ENCODE measurements at regions not wholly inside any gene's neighbourhood (a gene's known extent, or its start where the extent isn't known, plus 50 kb on each side); places are given as distances from the start of the nearest gene placed in this dataset.

- TF ChIP-seq ZNF274 (IDR thresholded peaks at IDR 0.05; ENCODE audit: low read depth, low read length) (no peak), YY1 (IDR thresholded peaks at IDR 0.05; ENCODE audit: insufficient read depth, insufficient read length) (no peak), SUZ12 (IDR thresholded peaks at IDR 0.05; ENCODE audit: extremely low read depth, insufficient read depth, insufficient read length) (no peak)
- H3K36me3 ChIP-seq (ENCODE audit: insufficient read depth, insufficient read length, low read length) = no peaks in the 10 kb centered on the region
Observed at GRCh38 chr5:117302473-117302872, 727.9 kb upstream of the SEMA6A start.

DNA sequence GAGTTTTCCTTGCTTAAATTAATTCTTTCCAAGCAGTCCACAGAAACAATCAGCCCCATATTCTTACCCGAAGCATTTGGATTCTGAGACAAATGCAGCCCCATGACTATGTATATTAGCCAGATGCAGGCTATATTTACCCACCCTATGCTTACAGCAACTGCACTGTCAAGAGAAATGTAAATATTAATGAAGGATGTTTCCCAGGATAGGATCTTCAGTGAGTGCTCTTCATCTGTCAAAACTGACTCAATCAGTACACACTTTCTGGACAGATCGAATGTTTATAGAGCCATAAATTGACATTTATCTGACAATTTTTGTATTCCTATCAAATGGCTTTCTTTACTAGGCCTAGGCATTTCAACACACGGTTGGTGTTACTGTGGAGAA lies 725.3 kb upstream of the SEMA6A start:
- no peak for DNase-seq (ENCODE audit: low read depth, low spot score)
- H3K4me3 ChIP-seq (ENCODE audit: insufficient read length, low read depth) = no peak overlapping the region
- no peak overlapping the region for H3K9ac ChIP-seq (ENCODE audit: insufficient read length, low read depth)
- no peak for TF ChIP-seq YY1 (IDR thresholded peaks at IDR 0.05; ENCODE audit: insufficient read depth, insufficient read length)
- no peak for TF ChIP-seq ZNF274 (IDR thresholded peaks at IDR 0.05; ENCODE audit: low read depth, low read length)
- TF ChIP-seq SUZ12 (IDR thresholded peaks at IDR 0.05; ENCODE audit: extremely low read depth, insufficient read depth, insufficient read length) = no peak
- H3K27me3 ChIP-seq (ENCODE audit: insufficient read depth, insufficient read length) = no peaks in the 10 kb centered on the region
- H3K36me3 ChIP-seq (ENCODE audit: insufficient read depth, insufficient read length, low read length) = no peaks in the 10 kb centered on the region
- H3K4me1 ChIP-seq (ENCODE audit: insufficient read depth, insufficient read length) = no peaks in the 10 kb centered on the region
- H3K9me3 ChIP-seq (ENCODE audit: insufficient read depth, low read length) = no peaks in the 10 kb centered on the region

More at GRCh38 chr5:117302473-117302872, 727.9 kb upstream of the SEMA6A start:
- Histone ChIP-seq H3K4me3 (ENCODE audit: insufficient read length, low read depth) (no peak overlapping the region), H3K27me3 (ENCODE audit: insufficient read depth, insufficient read length) (no peaks in the 10 kb centered on the region), H3K9ac (ENCODE audit: insufficient read length, low read depth) (no peak overlapping the region), H3K9me3 (ENCODE audit: insufficient read depth, low read length) (no peaks in the 10 kb centered on the region), H3K4me1 (ENCODE audit: insufficient read depth, insufficient read length) (no peaks in the 10 kb centered on the region)
- no peak for DNase-seq (ENCODE audit: low read depth, low spot score)

DNA sequence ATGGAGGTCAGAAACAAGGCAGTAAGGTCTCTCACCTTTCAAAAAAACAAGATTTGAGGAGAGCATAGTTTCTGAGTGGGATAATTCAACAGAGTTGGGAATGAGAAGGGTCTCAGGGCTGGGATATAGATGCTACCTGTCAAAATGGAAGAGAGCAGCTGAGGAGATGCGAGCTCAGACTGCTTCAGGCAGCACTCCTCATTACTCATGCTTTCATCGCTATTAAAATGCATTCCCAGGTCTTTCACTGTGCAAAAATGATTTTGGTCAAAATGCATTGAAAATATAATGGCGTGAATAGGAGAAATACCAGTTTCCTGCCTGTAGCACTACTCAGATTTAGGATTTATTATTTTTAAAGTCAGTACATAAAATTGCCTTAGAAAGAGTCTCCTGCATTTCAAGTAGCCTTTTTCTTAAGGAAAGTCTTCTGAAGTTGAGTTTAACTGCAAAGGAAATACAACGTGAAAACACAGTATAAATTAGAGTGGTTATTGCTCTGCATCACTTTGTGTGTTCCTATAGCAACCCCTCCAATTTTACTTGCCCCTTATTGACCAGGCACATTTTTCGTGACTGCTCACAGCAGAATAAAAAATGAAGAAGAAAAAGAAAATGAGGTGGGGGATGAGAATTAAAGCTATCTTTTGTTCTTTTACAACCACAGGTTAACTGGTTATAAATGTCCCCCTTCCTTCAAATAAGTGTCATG lies 724.8 kb upstream of the SEMA6A start:
- Histone ChIP-seq H3K4me3 (ENCODE audit: insufficient read length, low read depth) (no peak overlapping the region), H3K27me3 (ENCODE audit: insufficient read depth, insufficient read length) (no peaks in the 10 kb centered on the region), H3K36me3 (ENCODE audit: insufficient read depth, insufficient read length, low read length) (no peaks in the 10 kb centered on the region), H3K9ac (ENCODE audit: insufficient read length, low read depth) (no peak overlapping the region), H3K4me1 (ENCODE audit: insufficient read depth, insufficient read length) (no peaks in the 10 kb centered on the region), H3K9me3 (ENCODE audit: insufficient read depth, low read length) (no peaks in the 10 kb centered on the region)
- no peak for TF ChIP-seq YY1 (IDR thresholded peaks at IDR 0.05; ENCODE audit: insufficient read depth, insufficient read length)
- no peak for TF ChIP-seq SUZ12 (IDR thresholded peaks at IDR 0.05; ENCODE audit: extremely low read depth, insufficient read depth, insufficient read length)
- no peak for TF ChIP-seq ZNF274 (IDR thresholded peaks at IDR 0.05; ENCODE audit: low read depth, low read length)
- DNase-seq (ENCODE audit: low read depth, low spot score) = no peak

DNA sequence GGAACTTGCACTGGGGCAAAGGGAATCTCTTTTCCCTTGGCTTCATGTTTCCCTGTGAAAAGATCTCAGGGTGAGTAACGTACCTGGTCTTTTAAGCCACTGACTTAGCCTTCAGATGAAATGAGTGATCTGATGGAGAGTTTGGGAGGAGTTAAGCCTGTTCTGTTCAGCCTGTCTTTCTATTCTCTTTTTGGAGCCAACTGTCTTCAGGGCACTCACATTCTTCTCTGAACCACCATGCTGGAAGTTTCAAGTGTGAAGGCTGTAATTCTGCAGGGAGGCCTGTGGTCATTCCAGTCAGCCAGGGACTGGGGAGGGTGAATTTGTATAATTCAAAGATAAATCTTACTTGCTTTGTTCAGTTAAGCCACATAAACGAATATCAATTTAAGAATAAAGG lies 722.2 kb upstream of the SEMA6A start:
- Histone ChIP-seq H3K9me3 (ENCODE audit: insufficient read depth, low read length) (no peaks in the 10 kb centered on the region), H3K27me3 (ENCODE audit: insufficient read depth, insufficient read length) (no peaks in the 10 kb centered on the region), H3K36me3 (ENCODE audit: insufficient read depth, insufficient read length, low read length) (no peaks in the 10 kb centered on the region), H3K9ac (ENCODE audit: insufficient read length, low read depth) (no peak overlapping the region), H3K4me1 (ENCODE audit: insufficient read depth, insufficient read length) (no peaks in the 10 kb centered on the region), H3K4me3 (ENCODE audit: insufficient read length, low read depth) (no peak overlapping the region)
- no peak for DNase-seq (ENCODE audit: low read depth, low spot score)
- TF ChIP-seq ZNF274 (IDR thresholded peaks at IDR 0.05; ENCODE audit: low read depth, low read length) (no peak), SUZ12 (IDR thresholded peaks at IDR 0.05; ENCODE audit: extremely low read depth, insufficient read depth, insufficient read length) (no peak), YY1 (IDR thresholded peaks at IDR 0.05; ENCODE audit: insufficient read depth, insufficient read length) (no peak)

DNA sequence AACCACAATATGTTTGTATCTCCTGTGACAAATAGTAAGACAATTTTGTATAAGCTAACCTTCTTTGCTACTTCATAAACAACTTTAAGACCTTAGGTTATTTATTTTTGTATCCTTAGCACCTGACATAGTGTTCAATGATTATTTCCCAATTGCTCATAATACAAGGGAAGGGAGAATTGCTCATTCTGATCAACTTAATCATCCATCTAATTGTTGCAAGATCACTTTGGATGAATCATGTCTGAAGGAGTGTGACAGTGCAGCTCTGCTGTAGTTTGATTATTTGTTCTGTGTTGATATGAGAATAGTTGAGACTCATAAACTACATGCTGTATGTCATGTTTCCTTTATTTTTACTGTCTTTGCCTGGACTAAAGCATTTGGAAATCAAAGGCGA lies 721.3 kb upstream of the SEMA6A start:
- H3K9me3 ChIP-seq (ENCODE audit: insufficient read depth, low read length) = no peaks in the 10 kb centered on the region
- H3K36me3 ChIP-seq (ENCODE audit: insufficient read depth, insufficient read length, low read length) = no peaks in the 10 kb centered on the region
- no peak for DNase-seq (ENCODE audit: low read depth, low spot score)
- H3K4me1 ChIP-seq (ENCODE audit: insufficient read depth, insufficient read length) = no peaks in the 10 kb centered on the region
- TF ChIP-seq YY1 (IDR thresholded peaks at IDR 0.05; ENCODE audit: insufficient read depth, insufficient read length) = no peak
- TF ChIP-seq SUZ12 (IDR thresholded peaks at IDR 0.05; ENCODE audit: extremely low read depth, insufficient read depth, insufficient read length) = no peak
- TF ChIP-seq ZNF274 (IDR thresholded peaks at IDR 0.05; ENCODE audit: low read depth, low read length) = no peak
- no peak overlapping the region for H3K4me3 ChIP-seq (ENCODE audit: insufficient read length, low read depth)
- H3K27me3 ChIP-seq (ENCODE audit: insufficient read depth, insufficient read length) = no peaks in the 10 kb centered on the region
- no peak overlapping the region for H3K9ac ChIP-seq (ENCODE audit: insufficient read length, low read depth)

DNA sequence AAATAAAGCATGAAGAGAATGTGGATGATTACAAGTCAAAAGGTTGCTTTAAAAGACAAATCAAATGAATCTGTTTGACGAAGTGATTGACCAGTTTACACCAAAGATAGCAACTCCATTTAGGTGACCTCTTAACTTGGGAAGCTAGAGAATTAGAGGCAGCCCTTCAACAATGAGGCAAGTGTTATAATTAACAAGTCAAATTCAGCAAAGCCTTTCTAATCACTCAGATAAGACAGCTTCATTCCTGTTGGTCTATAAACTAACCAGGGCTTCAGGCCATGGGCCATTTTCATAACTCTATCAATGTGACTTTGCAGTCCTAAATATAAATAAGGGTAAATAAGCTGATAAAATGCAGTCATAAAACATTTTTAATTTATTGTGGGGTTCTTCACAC lies 712.2 kb upstream of the SEMA6A start:
- Histone ChIP-seq H3K27me3 (ENCODE audit: insufficient read depth, insufficient read length) (no peaks in the 10 kb centered on the region), H3K4me1 (ENCODE audit: insufficient read depth, insufficient read length) (no peaks in the 10 kb centered on the region), H3K9ac (ENCODE audit: insufficient read length, low read depth) (no peak overlapping the region), H3K9me3 (ENCODE audit: insufficient read depth, low read length) (no peaks in the 10 kb centered on the region), H3K36me3 (ENCODE audit: insufficient read depth, insufficient read length, low read length) (no peaks in the 10 kb centered on the region), H3K4me3 (ENCODE audit: insufficient read length, low read depth) (no peak overlapping the region)
- DNase-seq (ENCODE audit: low read depth, low spot score) = no peak
- TF ChIP-seq YY1 (IDR thresholded peaks at IDR 0.05; ENCODE audit: insufficient read depth, insufficient read length) = no peak
- no peak for TF ChIP-seq SUZ12 (IDR thresholded peaks at IDR 0.05; ENCODE audit: extremely low read depth, insufficient read depth, insufficient read length)
- TF ChIP-seq ZNF274 (IDR thresholded peaks at IDR 0.05; ENCODE audit: low read depth, low read length) = no peak

GRCh38 chr5:117271656-117272055 lies 697.0 kb upstream of the SEMA6A start:
- H3K4me1 ChIP-seq (ENCODE audit: insufficient read depth, insufficient read length) = no peaks in the 10 kb centered on the region
- no peak for DNase-seq (ENCODE audit: low read depth, low spot score)
- TF ChIP-seq SUZ12 (IDR thresholded peaks at IDR 0.05; ENCODE audit: extremely low read depth, insufficient read depth, insufficient read length) (no peak), ZNF274 (IDR thresholded peaks at IDR 0.05; ENCODE audit: low read depth, low read length) (no peak)
- no peaks in the 10 kb centered on the region; the same call in 1 of the 2 replicates for H3K9me3 ChIP-seq (ENCODE audit: insufficient read depth, low read length)
- no peaks in the 10 kb centered on the region for H3K27me3 ChIP-seq (ENCODE audit: insufficient read depth, insufficient read length)
- no peaks in the 10 kb centered on the region for H3K36me3 ChIP-seq (ENCODE audit: insufficient read depth, insufficient read length, low read length)
- no peak overlapping the region for H3K9ac ChIP-seq (ENCODE audit: insufficient read length, low read depth)
- no peak overlapping the region for H3K4me3 ChIP-seq (ENCODE audit: insufficient read length, low read depth)

All from NT2/D1 (cell line).